Keratinocyte (primary cell): ENCODE measurements at regions not wholly inside any gene's neighbourhood (a gene's known extent, or its start where the extent isn't known, plus 50 kb on each side); places are given as distances from the start of the nearest gene placed in this dataset.
A peak's percentile ranks its signal among the peaks of the same experiment; 100 is the strongest.

ENCODE experiments used
- DNase-seq: peaks from one replicate; pipeline ENCODE4 v3.0.0-alpha.2; 2011; ENCODE audit warnings: low read depth, missing footprints, low spot score
- FAIRE-seq: peaks from 2 replicates; lab custom pipeline; 2011; peaks lifted over from hg19 to GRCh38; lab: Jason Lieb, UNC
- H2AFZ ChIP-seq: 2 replicates; pipeline ENCODE4 v1.6.0; 2012; ENCODE audit warnings: low read length, control low read depth, inconsistent platforms; ENCODE audit not compliant: control insufficient read depth
- H3K27ac ChIP-seq: 2 replicates; pipeline ENCODE4 v1.5.1; 2011; ENCODE audit warnings: low read length; ENCODE audit not compliant: control insufficient read depth, insufficient read depth
- H3K27me3 ChIP-seq: 3 replicates; pipeline ENCODE4 v1.6.0; 2011; ENCODE audit warnings: low read length; ENCODE audit not compliant: control insufficient read depth, insufficient read depth; ENCODE audit errors: extremely low read depth
- H3K36me3 ChIP-seq, 2 experiments: 2 replicates in 1 of 2; 3 replicates in 1 of 2; pipeline ENCODE4 v1.5.1; 2011; ENCODE audit warnings: low read length in 2 of 2, mild to moderate bottlenecking in 1 of 2; ENCODE audit not compliant: control insufficient read depth in 2 of 2, insufficient read depth in 2 of 2; ENCODE audit errors: extremely low read depth in 1 of 2
- H3K4me1 ChIP-seq: 3 replicates; pipeline ENCODE4 v1.5.1; 2011; ENCODE audit warnings: low read length; ENCODE audit not compliant: control insufficient read depth, insufficient read depth; ENCODE audit errors: extremely low read depth
- H3K4me2 ChIP-seq: 3 replicates; pipeline ENCODE4 v1.6.0; 2011; ENCODE audit warnings: low read depth, low read length; ENCODE audit not compliant: control insufficient read depth, insufficient read depth; ENCODE audit errors: extremely low read depth
- H3K4me3 ChIP-seq, 3 experiments: fragments of 200-600 bp in 1 of 3; sonication (generic) in 1 of 3; 2 replicates in 2 of 3; 3 replicates in 1 of 3; pipeline ENCODE4 v1.5.1; 2011 to 2016; ENCODE audit warnings: low read length in 3 of 3, mild to moderate bottlenecking in 3 of 3, control low read depth in 2 of 3, inconsistent platforms in 1 of 3, low read depth in 1 of 3, mixed read lengths in 1 of 3, mixed run types in 1 of 3, moderate library complexity in 1 of 3; ENCODE audit not compliant: control insufficient read depth in 2 of 3, insufficient read depth in 2 of 3; ENCODE audit errors: extremely low read depth in 1 of 3
- H3K79me2 ChIP-seq: 2 replicates; pipeline ENCODE4 v1.6.0; 2012; ENCODE audit warnings: low read length; ENCODE audit not compliant: control insufficient read depth, insufficient read depth
- H3K9ac ChIP-seq: 3 replicates; pipeline ENCODE4 v1.6.0; 2011; ENCODE audit warnings: low read length; ENCODE audit not compliant: control insufficient read depth, insufficient read depth; ENCODE audit errors: extremely low read depth
- H3K9me1 ChIP-seq: 3 replicates; pipeline ENCODE4 v1.6.0; 2011; ENCODE audit warnings: low read length; ENCODE audit not compliant: control insufficient read depth, insufficient read depth; ENCODE audit errors: extremely low read depth
- H3K9me3 ChIP-seq: 2 replicates; pipeline ENCODE4 v1.5.1; 2012; ENCODE audit warnings: low read depth, low read length; ENCODE audit not compliant: control insufficient read depth
- H4K20me1 ChIP-seq: 3 replicates; pipeline ENCODE4 v1.6.0; 2011; ENCODE audit warnings: low read length; ENCODE audit not compliant: control insufficient read depth, insufficient read depth; ENCODE audit errors: extremely low read depth
- EZH2 ChIP-seq: IDR thresholded peaks from one replicate; pipeline ENCODE4 v1.6.1; 2012; ENCODE audit warnings: inconsistent platforms, mild to moderate bottlenecking, low read length, moderate library complexity
- dilution Hi-C: fragments of 300-500 bp; cut with MboI; formaldehyde crosslinking; loops from one replicate; pipeline ENCODE4 v1.7.0; 2020; ENCODE audit warnings: low sequenced_read_pairs; ENCODE audit not compliant: extremely low pct_ligation_motif_present
- TF ChIP-seq, protein P1 (sequence below), 3 experiments: IDR thresholded peaks in 1 of 3; conservative IDR thresholded peaks in 1 of 3; optimal IDR thresholded peaks in 1 of 3; 2 replicates in 2 of 3; 3 replicates in 1 of 3; pipeline versions ENCODE3 to v1.5.1; 2011; ENCODE audit warnings: low read length in 3 of 3, mild to moderate bottlenecking in 3 of 3, moderate library complexity in 2 of 3, control low read depth in 1 of 3, inconsistent platforms in 1 of 3; ENCODE audit not compliant: insufficient read depth in 2 of 3; ENCODE audit errors: extremely low read depth in 1 of 3

DNA sequence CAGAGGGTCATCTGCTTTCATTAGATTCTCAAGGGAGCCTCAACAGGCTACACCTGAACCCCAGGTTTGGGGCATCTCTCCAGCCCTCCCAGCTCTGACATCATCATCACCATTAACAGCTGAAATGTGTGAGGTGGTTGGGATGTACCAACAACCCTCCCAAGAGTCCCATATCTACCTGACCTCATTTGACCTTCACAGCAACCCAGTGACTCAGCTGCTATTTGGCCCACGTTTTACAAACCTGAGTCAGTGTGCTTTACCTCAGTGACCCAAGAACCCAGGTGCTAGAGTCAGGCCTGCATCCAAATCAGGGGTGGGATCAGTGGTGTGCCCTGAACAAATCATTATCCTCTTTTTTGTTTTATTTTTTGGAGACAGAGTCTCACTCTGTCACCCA lies 53.3 kb upstream of the TINAGL1 start:
- Histone ChIP-seq H3K9ac (no peak overlapping the region), H4K20me1 (no peaks in the 10 kb centered on the region), H3K79me2 (no peaks in the 10 kb centered on the region), H3K27me3 (no peaks in the 10 kb centered on the region), H3K4me2 (no peak overlapping the region), H3K36me3 (no peaks in the 10 kb centered on the region), H3K9me1 (no peaks in the 10 kb centered on the region), H3K27ac (no peak overlapping the region), H3K4me3 (no peak overlapping the region), H3K4me1 (peaks cover 8% of the 10 kb centered on the region), H3K9me3 (no peaks in the 10 kb centered on the region), H2AFZ (no peak overlapping the region)
- DNase-seq, result no peak
- dilution Hi-C loops, result no loop called here
- no peak for TF ChIP-seq EZH2
- TF ChIP-seq, protein P1, sequence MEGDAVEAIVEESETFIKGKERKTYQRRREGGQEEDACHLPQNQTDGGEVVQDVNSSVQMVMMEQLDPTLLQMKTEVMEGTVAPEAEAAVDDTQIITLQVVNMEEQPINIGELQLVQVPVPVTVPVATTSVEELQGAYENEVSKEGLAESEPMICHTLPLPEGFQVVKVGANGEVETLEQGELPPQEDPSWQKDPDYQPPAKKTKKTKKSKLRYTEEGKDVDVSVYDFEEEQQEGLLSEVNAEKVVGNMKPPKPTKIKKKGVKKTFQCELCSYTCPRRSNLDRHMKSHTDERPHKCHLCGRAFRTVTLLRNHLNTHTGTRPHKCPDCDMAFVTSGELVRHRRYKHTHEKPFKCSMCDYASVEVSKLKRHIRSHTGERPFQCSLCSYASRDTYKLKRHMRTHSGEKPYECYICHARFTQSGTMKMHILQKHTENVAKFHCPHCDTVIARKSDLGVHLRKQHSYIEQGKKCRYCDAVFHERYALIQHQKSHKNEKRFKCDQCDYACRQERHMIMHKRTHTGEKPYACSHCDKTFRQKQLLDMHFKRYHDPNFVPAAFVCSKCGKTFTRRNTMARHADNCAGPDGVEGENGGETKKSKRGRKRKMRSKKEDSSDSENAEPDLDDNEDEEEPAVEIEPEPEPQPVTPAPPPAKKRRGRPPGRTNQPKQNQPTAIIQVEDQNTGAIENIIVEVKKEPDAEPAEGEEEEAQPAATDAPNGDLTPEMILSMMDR (optimal IDR thresholded peaks at IDR 0.05 in 1 of 3, IDR thresholded peaks at IDR 0.05 in 1 of 3, conservative IDR thresholded peaks at IDR 0.05 in 1 of 3; ENCODE audit: extremely low read depth in 1 of 3, insufficient read depth in 2 of 3, low read length in 3 of 3), result no peak
- FAIRE-seq, result peak; percentile 63

DNA sequence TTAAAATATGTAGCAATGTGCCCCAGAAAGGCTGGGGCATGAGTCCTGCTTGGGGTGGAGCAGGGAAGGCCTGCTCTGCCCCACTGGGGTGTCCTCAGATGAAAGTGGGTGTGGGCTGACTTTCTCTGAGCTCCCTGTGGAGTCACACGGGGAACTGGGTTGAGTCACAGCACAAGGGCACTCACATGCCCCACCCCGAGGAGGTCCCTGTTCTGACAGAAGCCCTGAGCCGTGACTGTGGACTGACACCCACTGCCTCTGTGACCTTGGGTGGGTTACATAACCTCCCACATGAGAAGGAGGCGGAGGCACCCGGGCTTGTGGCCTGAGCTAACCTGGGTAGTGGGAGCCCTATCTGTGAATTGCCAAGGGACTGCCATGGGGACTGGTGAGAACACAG lies 52.5 kb upstream of the TINAGL1 start:
- Histone ChIP-seq H3K9me3 (no peaks in the 10 kb centered on the region), H3K4me3 (no peak overlapping the region), H3K4me1 (peaks cover 8% of the 10 kb centered on the region), H3K4me2 (no peak overlapping the region), H3K27ac (no peak overlapping the region), H3K36me3 (no peaks in the 10 kb centered on the region), H2AFZ (no peak overlapping the region), H3K79me2 (no peaks in the 10 kb centered on the region), H3K9me1 (no peaks in the 10 kb centered on the region), H3K27me3 (no peaks in the 10 kb centered on the region), H3K9ac (no peak overlapping the region), H4K20me1 (no peaks in the 10 kb centered on the region)
- TF ChIP-seq, protein P1 (optimal IDR thresholded peaks at IDR 0.05 in 1 of 3, IDR thresholded peaks at IDR 0.05 in 1 of 3, conservative IDR thresholded peaks at IDR 0.05 in 1 of 3; ENCODE audit: extremely low read depth in 1 of 3, insufficient read depth in 2 of 3, low read length in 3 of 3), result no peak
- no peak for TF ChIP-seq EZH2
- dilution Hi-C loops, result no loop called here
- DNase-seq (no peak), FAIRE-seq (no peak)
